ENCODE measurements at regions not wholly inside any gene's neighbourhood (a gene's known extent, or its start where the extent isn't known, plus 50 kb on each side); places are given as distances from the start of the nearest gene placed in this dataset.

- no peaks in the 10 kb centered on the region for H3K9me3 ChIP-seq (ENCODE audit: control insufficient read depth, low read depth, low read length)
- no peak overlapping the region for H2AFZ ChIP-seq (ENCODE audit: control insufficient read depth, low read length)
- H3K27me3 ChIP-seq (ENCODE audit: control insufficient read depth, extremely low read depth, insufficient read depth, low read length), result no peaks in the 10 kb centered on the region
- H3K4me2 ChIP-seq (ENCODE audit: control insufficient read depth, extremely low read depth, insufficient read depth, low read depth, low read length), result no peak overlapping the region
- H3K79me2 ChIP-seq (ENCODE audit: control insufficient read depth, insufficient read depth, low read length), result peaks cover 2% of the 10 kb centered on the region
- H3K27ac ChIP-seq (ENCODE audit: control insufficient read depth, insufficient read depth, low read length), result no peak overlapping the region
- no peaks in the 10 kb centered on the region for H3K36me3 ChIP-seq (ENCODE audit: control insufficient read depth in 2 of 2, extremely low read depth in 1 of 2, insufficient read depth in 2 of 2, low read length in 2 of 2)
- no peak for FAIRE-seq
- no peaks in the 10 kb centered on the region for H4K20me1 ChIP-seq (ENCODE audit: control insufficient read depth, extremely low read depth, insufficient read depth, low read length)
- peaks cover 21% of the 10 kb centered on the region for H3K4me1 ChIP-seq (ENCODE audit: control insufficient read depth, extremely low read depth, insufficient read depth, low read length)
- no peak overlapping the region for H3K4me3 ChIP-seq (ENCODE audit: control insufficient read depth in 2 of 3, extremely low read depth in 1 of 3, insufficient read depth in 2 of 3, low read depth in 1 of 3, low read length in 3 of 3)
- TF ChIP-seq EZH2 (IDR thresholded peaks at IDR 0.05; ENCODE audit: low read length) (no peak), CTCF (optimal IDR thresholded peaks at IDR 0.05 in 1 of 3, IDR thresholded peaks at IDR 0.05 in 1 of 3, conservative IDR thresholded peaks at IDR 0.05 in 1 of 3; ENCODE audit: extremely low read depth in 1 of 3, insufficient read depth in 2 of 3, low read length in 3 of 3) (no peak)
- H3K9ac ChIP-seq (ENCODE audit: control insufficient read depth, extremely low read depth, insufficient read depth, low read length), result no peak overlapping the region
- no peaks in the 10 kb centered on the region for H3K9me1 ChIP-seq (ENCODE audit: control insufficient read depth, extremely low read depth, insufficient read depth, low read length)
- dilution Hi-C loops (cut with MboI; ENCODE audit: extremely low pct_ligation_motif_present, low sequenced_read_pairs), result no loop called here
- DNase-seq (ENCODE audit: low read depth, low spot score), result no peak
Measured at GRCh38 chr1:84086189-84086588, 57.9 kb upstream of the PRKACB start.

- H3K9me3 ChIP-seq (ENCODE audit: control insufficient read depth, low read depth, low read length), result no peaks in the 10 kb centered on the region
- H3K4me1 ChIP-seq (ENCODE audit: control insufficient read depth, extremely low read depth, insufficient read depth, low read length), result no peaks in the 10 kb centered on the region
- no peaks in the 10 kb centered on the region for H3K27me3 ChIP-seq (ENCODE audit: control insufficient read depth, extremely low read depth, insufficient read depth, low read length)
- H3K4me3 ChIP-seq (ENCODE audit: control insufficient read depth in 2 of 3, extremely low read depth in 1 of 3, insufficient read depth in 2 of 3, low read depth in 1 of 3, low read length in 3 of 3), result no peak overlapping the region
- no peak overlapping the region for H3K27ac ChIP-seq (ENCODE audit: control insufficient read depth, insufficient read depth, low read length)
- peaks cover 6% of the 10 kb centered on the region for H3K79me2 ChIP-seq (ENCODE audit: control insufficient read depth, insufficient read depth, low read length)
- no peak overlapping the region for H3K9ac ChIP-seq (ENCODE audit: control insufficient read depth, extremely low read depth, insufficient read depth, low read length)
- H4K20me1 ChIP-seq (ENCODE audit: control insufficient read depth, extremely low read depth, insufficient read depth, low read length), result no peaks in the 10 kb centered on the region
- dilution Hi-C loops (cut with MboI; ENCODE audit: extremely low pct_ligation_motif_present, low sequenced_read_pairs), result no loop called here
- H3K36me3 ChIP-seq (ENCODE audit: control insufficient read depth in 2 of 2, extremely low read depth in 1 of 2, insufficient read depth in 2 of 2, low read length in 2 of 2), result no peaks in the 10 kb centered on the region
- no peak for TF ChIP-seq EZH2 (IDR thresholded peaks at IDR 0.05; ENCODE audit: low read length)
- H3K4me2 ChIP-seq (ENCODE audit: control insufficient read depth, extremely low read depth, insufficient read depth, low read depth, low read length), result no peak overlapping the region
- DNase-seq (ENCODE audit: low read depth, low spot score) (no peak), FAIRE-seq (no peak)
- no peaks in the 10 kb centered on the region for H3K9me1 ChIP-seq (ENCODE audit: control insufficient read depth, extremely low read depth, insufficient read depth, low read length)
- H2AFZ ChIP-seq (ENCODE audit: control insufficient read depth, low read length), result no peak overlapping the region
Measured at GRCh38 chr1:84083307-84083706, 60.8 kb upstream of the PRKACB start.

DNA sequence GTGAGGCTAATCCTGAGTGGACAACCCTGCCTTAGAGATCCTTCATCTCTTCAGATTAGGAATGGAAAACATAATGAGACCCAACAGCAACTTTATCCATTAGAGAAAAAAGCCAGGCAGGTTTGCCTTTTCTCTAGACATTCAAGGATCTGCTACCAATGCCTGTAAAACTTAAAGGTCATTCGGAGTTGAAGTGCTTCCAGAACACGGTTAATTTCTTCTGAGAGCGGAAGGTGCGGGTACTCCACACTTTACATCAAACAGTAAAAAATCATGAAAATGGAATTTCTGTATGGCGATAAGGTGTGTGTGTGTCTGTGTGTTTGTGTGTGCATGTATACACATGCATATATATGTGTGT, 65.2 kb upstream of the PRKACB start:
- Histone ChIP-seq H3K9me1 (ENCODE audit: control insufficient read depth, extremely low read depth, insufficient read depth, low read length) (no peaks in the 10 kb centered on the region), H3K27me3 (ENCODE audit: control insufficient read depth, extremely low read depth, insufficient read depth, low read length) (no peaks in the 10 kb centered on the region), H3K4me3 (ENCODE audit: control insufficient read depth in 2 of 3, extremely low read depth in 1 of 3, insufficient read depth in 2 of 3, low read depth in 1 of 3, low read length in 3 of 3) (peak overlapping the region; percentile 58 to 86 (median 63)), H4K20me1 (ENCODE audit: control insufficient read depth, extremely low read depth, insufficient read depth, low read length) (no peaks in the 10 kb centered on the region), H3K4me2 (ENCODE audit: control insufficient read depth, extremely low read depth, insufficient read depth, low read depth, low read length) (peak overlapping the region; percentile 90), H2AFZ (ENCODE audit: control insufficient read depth, low read length) (peak overlapping the region; percentile 97), H3K79me2 (ENCODE audit: control insufficient read depth, insufficient read depth, low read length) (peaks cover 8% of the 10 kb centered on the region), H3K27ac (ENCODE audit: control insufficient read depth, insufficient read depth, low read length) (no peak overlapping the region), H3K4me1 (ENCODE audit: control insufficient read depth, extremely low read depth, insufficient read depth, low read length) (no peaks in the 10 kb centered on the region), H3K36me3 (ENCODE audit: control insufficient read depth in 2 of 2, extremely low read depth in 1 of 2, insufficient read depth in 2 of 2, low read length in 2 of 2) (no peaks in the 10 kb centered on the region), H3K9me3 (ENCODE audit: control insufficient read depth, low read depth, low read length) (no peaks in the 10 kb centered on the region), H3K9ac (ENCODE audit: control insufficient read depth, extremely low read depth, insufficient read depth, low read length) (peak overlapping the region; percentile 78)
- TF ChIP-seq CTCF (optimal IDR thresholded peaks at IDR 0.05 in 1 of 3, IDR thresholded peaks at IDR 0.05 in 1 of 3, conservative IDR thresholded peaks at IDR 0.05 in 1 of 3; ENCODE audit: extremely low read depth in 1 of 3, insufficient read depth in 2 of 3, low read length in 3 of 3) (no peak), EZH2 (IDR thresholded peaks at IDR 0.05; ENCODE audit: low read length) (no peak)
- FAIRE-seq, result no peak
- no peak for DNase-seq (ENCODE audit: low read depth, low spot score)
- dilution Hi-C loops (cut with MboI; ENCODE audit: extremely low pct_ligation_motif_present, low sequenced_read_pairs), result no loop called here

All from keratinocyte (primary cell).